Natural killer cell (primary cell): ENCODE measurements at regions not wholly inside any gene's neighbourhood (a gene's known extent, or its start where the extent isn't known, plus 50 kb on each side); places are given as distances from the start of the nearest gene placed in this dataset.

ENCODE experiments used
- ATAC-seq, 3 donors: fragments of 150-1000 bp in 2 of 3; fragments of 200-7000 bp in 1 of 3; cut with Tn5 transposase; 1 replicate in 1 of 3; 2 replicates in 2 of 3; pipeline ENCODE4 v1.10.0; 2021; ENCODE audit warnings: mild to moderate bottlenecking in 2 of 3, moderate library complexity in 2 of 3
- DNase-seq, 2 donors: peaks; one replicate each; pipeline versions ENCODE4 v3.0.0 to v3.0.0-alpha.2; 2013 to 2021; ENCODE audit warnings: mixed read lengths in 1 of 2
- H3K27ac ChIP-seq: one replicate; pipeline ENCODE4 v1.5.1; 2013; ENCODE audit warnings: mild to moderate bottlenecking, low read length
- H3K27me3 ChIP-seq: one replicate; pipeline ENCODE4 v1.6.1; 2013; ENCODE audit warnings: low read length; ENCODE audit not compliant: control insufficient read depth, insufficient read depth
- H3K36me3 ChIP-seq: one replicate; pipeline ENCODE4 v1.6.1; 2013; ENCODE audit warnings: low read length; ENCODE audit not compliant: control insufficient read depth, insufficient read depth
- H3K4me1 ChIP-seq: one replicate; pipeline ENCODE4 v1.6.1; 2013; ENCODE audit warnings: low read length; ENCODE audit not compliant: control insufficient read depth, insufficient read depth
- H3K4me3 ChIP-seq: one replicate; pipeline ENCODE4 v1.5.1; 2013; ENCODE audit warnings: low read length
- H3K9me3 ChIP-seq: one replicate; pipeline ENCODE4 v1.6.1; 2013; ENCODE audit warnings: low read length; ENCODE audit not compliant: control insufficient read depth, insufficient read depth
- H3K27ac Mint-ChIP-seq, 2 donors: one replicate each; pipeline ENCODE4 v1.8.0; 2022; ENCODE audit warnings: mild to moderate bottlenecking in 2 of 2, mixed read lengths in 2 of 2, moderate library complexity in 1 of 2
- H3K27me3 Mint-ChIP-seq, 2 donors: one replicate each; pipeline ENCODE4 v1.8.0; 2022; ENCODE audit warnings: low read depth in 2 of 2, mixed read lengths in 2 of 2
- H3K36me3 Mint-ChIP-seq: one replicate; pipeline ENCODE4 v1.8.0; 2022; ENCODE audit warnings: mixed read lengths
- H3K4me1 Mint-ChIP-seq, 2 donors: one replicate each; pipeline ENCODE4 v1.8.0; 2022; ENCODE audit warnings: mixed read lengths in 2 of 2
- H3K4me3 Mint-ChIP-seq: one replicate; pipeline ENCODE4 v1.8.0; 2022; ENCODE audit warnings: mild to moderate bottlenecking, moderate library complexity, mixed read lengths
- H3K9me3 Mint-ChIP-seq, 2 donors: one replicate each; pipeline ENCODE4 v1.8.0; 2022; ENCODE audit warnings: mixed read lengths in 2 of 2
- WGBS: methylation state at CpG from one replicate; pipeline ENCODE4 v1.1.7; 2013; ENCODE audit warnings: missing lambda C conversion rate; ENCODE audit not compliant: insufficient coverage; 5-methylcytosine and 5-hydroxymethylcytosine counted together
- intact Hi-C: fragments of 100-400 bp; cut with micrococcal nuclease; formaldehyde crosslinking; loops from one replicate; pipeline ENCODE4 v1.14.2; 2022
- TF ChIP-seq, protein P1 (sequence below): fragments of 200-600 bp; IDR thresholded peaks from one replicate; pipeline ENCODE4 v1.8.0; 2022; ENCODE audit warnings: antibody characterized with exemption

GRCh38 chrX:6701085-6701484, 166.2 kb upstream of the VCX3A start:
- H3K9me3 ChIP-seq = no peaks in the 10 kb centered on the region
- no peak overlapping the region for H3K27ac Mint-ChIP-seq
- no peaks in the 10 kb centered on the region for H3K4me1 ChIP-seq
- intact Hi-C loops = no loop called here
- no peak overlapping the region for H3K4me3 ChIP-seq
- DNase-seq (no peak), ATAC-seq (no peak)
- TF ChIP-seq, protein P1, sequence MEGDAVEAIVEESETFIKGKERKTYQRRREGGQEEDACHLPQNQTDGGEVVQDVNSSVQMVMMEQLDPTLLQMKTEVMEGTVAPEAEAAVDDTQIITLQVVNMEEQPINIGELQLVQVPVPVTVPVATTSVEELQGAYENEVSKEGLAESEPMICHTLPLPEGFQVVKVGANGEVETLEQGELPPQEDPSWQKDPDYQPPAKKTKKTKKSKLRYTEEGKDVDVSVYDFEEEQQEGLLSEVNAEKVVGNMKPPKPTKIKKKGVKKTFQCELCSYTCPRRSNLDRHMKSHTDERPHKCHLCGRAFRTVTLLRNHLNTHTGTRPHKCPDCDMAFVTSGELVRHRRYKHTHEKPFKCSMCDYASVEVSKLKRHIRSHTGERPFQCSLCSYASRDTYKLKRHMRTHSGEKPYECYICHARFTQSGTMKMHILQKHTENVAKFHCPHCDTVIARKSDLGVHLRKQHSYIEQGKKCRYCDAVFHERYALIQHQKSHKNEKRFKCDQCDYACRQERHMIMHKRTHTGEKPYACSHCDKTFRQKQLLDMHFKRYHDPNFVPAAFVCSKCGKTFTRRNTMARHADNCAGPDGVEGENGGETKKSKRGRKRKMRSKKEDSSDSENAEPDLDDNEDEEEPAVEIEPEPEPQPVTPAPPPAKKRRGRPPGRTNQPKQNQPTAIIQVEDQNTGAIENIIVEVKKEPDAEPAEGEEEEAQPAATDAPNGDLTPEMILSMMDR = no peak
- 89% methylated on average over 2 of the region's 4 CpGs for WGBS
- no peak overlapping the region for H3K4me3 Mint-ChIP-seq
- peaks cover 3 to 7% of the 10 kb centered on the region in 2 donors for H3K9me3 Mint-ChIP-seq
- H3K36me3 ChIP-seq = no peaks in the 10 kb centered on the region
- H3K4me1 Mint-ChIP-seq = no peaks in the 10 kb centered on the region
- H3K27me3 Mint-ChIP-seq = no peaks in the 10 kb centered on the region
- no peaks in the 10 kb centered on the region for H3K27me3 ChIP-seq
- no peaks in the 10 kb centered on the region for H3K36me3 Mint-ChIP-seq
- H3K27ac ChIP-seq = no peak overlapping the region

- no peak overlapping the region for H3K27ac Mint-ChIP-seq
- H3K27ac ChIP-seq = no peak overlapping the region
- ATAC-seq = no peak
- H3K4me3 Mint-ChIP-seq = no peak overlapping the region
- intact Hi-C loops = no loop called here
- no peak for DNase-seq
- no peaks in the 10 kb centered on the region for H3K9me3 ChIP-seq
- H3K36me3 Mint-ChIP-seq = no peaks in the 10 kb centered on the region
- no peaks in the 10 kb centered on the region for H3K27me3 ChIP-seq
- H3K36me3 ChIP-seq = no peaks in the 10 kb centered on the region
- no peaks in the 10 kb centered on the region for H3K27me3 Mint-ChIP-seq
- 95% methylated on average over 3 of the region's 5 CpGs for WGBS
- TF ChIP-seq, protein P1 = no peak
- no peak overlapping the region for H3K4me3 ChIP-seq
- H3K4me1 ChIP-seq = no peaks in the 10 kb centered on the region
- no peaks in the 10 kb centered on the region for H3K4me1 Mint-ChIP-seq
- H3K9me3 Mint-ChIP-seq = peaks cover 3 to 5% of the 10 kb centered on the region in 2 donors
These were observed 160.8 kb upstream of the VCX3A start for GRCh38 chrX:6695717-6696116.

GRCh38 chrX:6694977-6695376, 160.1 kb upstream of the VCX3A start:
- intact Hi-C loops = no loop called here
- Mint-ChIP-seq H3K36me3 (no peaks in the 10 kb centered on the region), H3K27me3 (no peaks in the 10 kb centered on the region), H3K9me3 (peaks cover 3 to 5% of the 10 kb centered on the region in 2 donors), H3K27ac (no peak overlapping the region), H3K4me1 (no peaks in the 10 kb centered on the region), H3K4me3 (no peak overlapping the region)
- Histone ChIP-seq H3K27ac (no peak overlapping the region), H3K9me3 (no peaks in the 10 kb centered on the region), H3K4me3 (no peak overlapping the region), H3K4me1 (no peaks in the 10 kb centered on the region), H3K27me3 (no peaks in the 10 kb centered on the region), H3K36me3 (no peaks in the 10 kb centered on the region)
- 90% methylated on average over 3 of the region's 4 CpGs for WGBS
- TF ChIP-seq, protein P1 = no peak
- no peak for DNase-seq
- no peak for ATAC-seq

DNA sequence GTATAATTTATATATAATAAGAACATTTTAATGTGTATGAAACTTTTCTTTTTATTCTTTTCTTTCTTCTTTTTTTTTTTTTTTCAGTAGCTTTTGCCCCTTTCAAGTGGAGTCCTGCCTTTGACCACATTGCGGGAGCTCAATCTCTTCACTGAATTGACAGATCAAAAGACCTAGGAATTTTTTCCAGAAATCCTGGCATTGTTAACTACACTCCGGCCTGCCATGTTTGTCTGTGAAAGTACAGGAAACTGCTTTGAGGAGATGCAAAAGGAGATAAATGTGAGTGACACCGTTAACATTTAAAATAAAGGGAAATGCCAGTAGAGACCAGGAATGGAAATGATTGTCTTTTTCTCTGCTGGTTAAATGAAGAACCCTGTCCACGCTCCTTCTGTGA, 159.3 kb upstream of the VCX3A start:
- H3K4me1 ChIP-seq = no peaks in the 10 kb centered on the region
- Mint-ChIP-seq H3K27me3 (no peaks in the 10 kb centered on the region), H3K36me3 (no peaks in the 10 kb centered on the region), H3K27ac (no peak overlapping the region), H3K4me1 (no peaks in the 10 kb centered on the region), H3K4me3 (no peak overlapping the region), H3K9me3 (peaks cover 3 to 5% of the 10 kb centered on the region in 2 donors)
- no peaks in the 10 kb centered on the region for H3K27me3 ChIP-seq
- no peak for DNase-seq
- TF ChIP-seq, protein P1 = no peak
- no peak overlapping the region for H3K27ac ChIP-seq
- WGBS = 56% methylated on average over 4 of the region's 4 CpGs
- H3K4me3 ChIP-seq = no peak overlapping the region
- ATAC-seq = no peak
- H3K9me3 ChIP-seq = no peaks in the 10 kb centered on the region
- intact Hi-C loops = no loop called here
- no peaks in the 10 kb centered on the region for H3K36me3 ChIP-seq
